ENCODE measurements at regions not wholly inside any gene's neighbourhood (a gene's known extent, or its start where the extent isn't known, plus 50 kb on each side); places are given as distances from the start of the nearest gene placed in this dataset.

GRCh38 chr11:130531061-130531460 is 82.6 kb downstream of the ADAMTS15 start:
- H3K27ac ChIP-seq, result no peak overlapping the region

GRCh38 chr11:130533113-130533798 is 84.8 kb downstream of the ADAMTS15 start:
- Histone ChIP-seq H3K27me3 (no peaks in the 10 kb centered on the region), H3K4me3 (no peak overlapping the region), H3K4me1 (no peaks in the 10 kb centered on the region), H3K27ac (no peak overlapping the region), H3K36me3 (no peaks in the 10 kb centered on the region), H3K9me3 (no peaks in the 10 kb centered on the region)
- TF ChIP-seq POLR2AphosphoS5 (IDR thresholded peaks at IDR 0.05), result no peak
- TF ChIP-seq POLR2A (IDR thresholded peaks at IDR 0.05), result no peak
- no peak for TF ChIP-seq EP300 (IDR thresholded peaks at IDR 0.05)
- TF ChIP-seq CTCF (IDR thresholded peaks at IDR 0.05), result no peak
- 76 to 89% methylated on average over 9 to 11 of the region's 12 CpGs for WGBS, 2 donors (ENCODE audit: low coverage in 1 of 2)
- no peak for ATAC-seq

More at GRCh38 chr11:130531061-130531460, 82.6 kb downstream of the ADAMTS15 start:
- Histone ChIP-seq H3K4me1 (no peaks in the 10 kb centered on the region), H3K27me3 (no peaks in the 10 kb centered on the region), H3K4me3 (no peak overlapping the region), H3K9me3 (no peaks in the 10 kb centered on the region), H3K36me3 (no peaks in the 10 kb centered on the region)
- whole genome bisulfite sequencing, 2 donors (ENCODE audit: low coverage in 1 of 2), result 92% methylated on average over 2 of the region's 2 CpGs; no CpG with 5 or more reads in 1 of the 2 donors
- no peak for ATAC-seq
- TF ChIP-seq EP300 (IDR thresholded peaks at IDR 0.05) (no peak), CTCF (IDR thresholded peaks at IDR 0.05) (no peak), POLR2AphosphoS5 (IDR thresholded peaks at IDR 0.05) (no peak), POLR2A (IDR thresholded peaks at IDR 0.05) (no peak)

- H3K9me3 ChIP-seq, result no peaks in the 10 kb centered on the region
- no peaks in the 10 kb centered on the region for H3K36me3 ChIP-seq
- TF ChIP-seq EP300 (IDR thresholded peaks at IDR 0.05), result no peak
- TF ChIP-seq POLR2AphosphoS5 (IDR thresholded peaks at IDR 0.05), result no peak
- no peak for TF ChIP-seq CTCF (IDR thresholded peaks at IDR 0.05)
- TF ChIP-seq POLR2A (IDR thresholded peaks at IDR 0.05), result no peak
- no peaks in the 10 kb centered on the region for H3K4me1 ChIP-seq
- ATAC-seq, result no peak
- no peak overlapping the region for H3K4me3 ChIP-seq
- no peak overlapping the region for H3K27ac ChIP-seq
- H3K27me3 ChIP-seq, result no peaks in the 10 kb centered on the region
- 87 to 100% methylated on average over 2 to 3 of the region's 5 CpGs for WGBS, 2 donors (ENCODE audit: low coverage in 1 of 2)
Measured at GRCh38 chr11:130533871-130534270, 85.4 kb downstream of the ADAMTS15 start.

- 71 to 92% methylated on average over 3 to 10 of the region's 10 CpGs for WGBS, 2 donors (ENCODE audit: low coverage in 1 of 2)
- H3K4me1 ChIP-seq, result no peaks in the 10 kb centered on the region
- no peak for TF ChIP-seq CTCF (IDR thresholded peaks at IDR 0.05)
- TF ChIP-seq POLR2A (IDR thresholded peaks at IDR 0.05), result no peak
- TF ChIP-seq POLR2AphosphoS5 (IDR thresholded peaks at IDR 0.05), result no peak
- TF ChIP-seq EP300 (IDR thresholded peaks at IDR 0.05), result no peak
Measured at GRCh38 chr11:130534551-130534950, 86.1 kb downstream of the ADAMTS15 start.

GRCh38 chr11:130535520-130535919 is 87.1 kb downstream of the ADAMTS15 start:
- 86 to 92% methylated on average over 5 to 6 of the region's 6 CpGs for WGBS, 2 donors (ENCODE audit: low coverage in 1 of 2)
- Histone ChIP-seq H3K27ac (no peak overlapping the region), H3K4me1 (no peaks in the 10 kb centered on the region), H3K9me3 (no peaks in the 10 kb centered on the region), H3K4me3 (no peak overlapping the region), H3K27me3 (no peaks in the 10 kb centered on the region), H3K36me3 (no peaks in the 10 kb centered on the region)
- TF ChIP-seq CTCF (IDR thresholded peaks at IDR 0.05) (no peak), EP300 (IDR thresholded peaks at IDR 0.05) (no peak), POLR2A (IDR thresholded peaks at IDR 0.05) (no peak), POLR2AphosphoS5 (IDR thresholded peaks at IDR 0.05) (no peak)
- no peak for ATAC-seq

More at GRCh38 chr11:130534551-130534950, 86.1 kb downstream of the ADAMTS15 start:
- ATAC-seq, result no peak
- Histone ChIP-seq H3K9me3 (no peaks in the 10 kb centered on the region), H3K27me3 (no peaks in the 10 kb centered on the region), H3K4me3 (no peak overlapping the region), H3K27ac (no peak overlapping the region), H3K36me3 (no peaks in the 10 kb centered on the region)
